ENCODE measurements at regions not wholly inside any gene's neighbourhood (a gene's known extent, or its start where the extent isn't known, plus 50 kb on each side); places are given as distances from the start of the nearest gene placed in this dataset.

DNA sequence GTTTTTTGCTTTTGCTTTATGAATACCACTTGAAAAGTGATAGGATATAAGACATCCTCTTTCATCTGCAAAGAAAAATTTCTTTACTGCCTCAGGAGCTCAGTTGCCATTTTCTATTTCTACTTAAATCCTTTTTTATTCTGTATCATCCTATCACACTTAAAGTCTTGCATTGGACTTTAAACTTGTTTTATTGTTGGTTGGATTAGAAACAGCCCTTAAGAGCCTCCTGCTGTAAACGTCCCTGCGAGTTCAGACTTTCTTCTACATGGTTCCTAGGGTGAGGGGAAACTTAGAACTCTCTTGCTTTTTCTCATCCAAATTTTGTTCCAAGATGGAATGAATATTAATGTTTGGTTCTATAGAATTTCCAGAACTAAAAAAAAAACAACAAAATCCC lies 234.3 kb downstream of the JRKL start:
- TF ChIP-seq CTCF (IDR thresholded peaks at IDR 0.05) (no peak), CBX8 (IDR thresholded peaks at IDR 0.05) (no peak), PBX3 (IDR thresholded peaks at IDR 0.05) (no peak), POLR2A (IDR thresholded peaks at IDR 0.05; ENCODE audit: low read length) (no peak), SREBF2 (IDR thresholded peaks at IDR 0.05) (no peak), ZC3H11A (IDR thresholded peaks at IDR 0.05) (no peak), PHF8 (IDR thresholded peaks at IDR 0.05; ENCODE audit: borderline replicate concordance, low read depth) (no peak), RAD21 (conservative IDR thresholded peaks at IDR 0.05 in 1 of 2, IDR thresholded peaks at IDR 0.05 in 1 of 2) (no peak)

Data from A549 (cell line).